Omental fat pad (tissue), 3 donors: ENCODE measurements at regions not wholly inside any gene's neighbourhood (a gene's known extent, or its start where the extent isn't known, plus 50 kb on each side); places are given as distances from the start of the nearest gene placed in this dataset.

Experiments used
- ATAC-seq: fragments of 150-250 bp; one replicate; pipeline ENCODE4 v1.9.1; 2016; ENCODE audit warnings: mild to moderate bottlenecking, moderate library complexity; ENCODE audit not compliant: low FRiP score
- DNase-seq: peaks from one replicate; pipeline ENCODE4 v3.0.0-alpha.2; 2019; ENCODE audit warnings: low spot score
- TF ChIP-seq, protein P1 (sequence below), 3 donors: fragments of 450-650 bp; IDR thresholded peaks; one replicate each; pipeline ENCODE4 v1.5.1; 2016 to 2017; ENCODE audit warnings: antibody characterized with exemption in 3 of 3, mild to moderate bottlenecking in 3 of 3, moderate library complexity in 2 of 3

GRCh38 chr4:136829280-136829679, 703.0 kb downstream of the PCDH18 start:
- DNase-seq (no peak), ATAC-seq (no peak)
- TF ChIP-seq, protein P1, sequence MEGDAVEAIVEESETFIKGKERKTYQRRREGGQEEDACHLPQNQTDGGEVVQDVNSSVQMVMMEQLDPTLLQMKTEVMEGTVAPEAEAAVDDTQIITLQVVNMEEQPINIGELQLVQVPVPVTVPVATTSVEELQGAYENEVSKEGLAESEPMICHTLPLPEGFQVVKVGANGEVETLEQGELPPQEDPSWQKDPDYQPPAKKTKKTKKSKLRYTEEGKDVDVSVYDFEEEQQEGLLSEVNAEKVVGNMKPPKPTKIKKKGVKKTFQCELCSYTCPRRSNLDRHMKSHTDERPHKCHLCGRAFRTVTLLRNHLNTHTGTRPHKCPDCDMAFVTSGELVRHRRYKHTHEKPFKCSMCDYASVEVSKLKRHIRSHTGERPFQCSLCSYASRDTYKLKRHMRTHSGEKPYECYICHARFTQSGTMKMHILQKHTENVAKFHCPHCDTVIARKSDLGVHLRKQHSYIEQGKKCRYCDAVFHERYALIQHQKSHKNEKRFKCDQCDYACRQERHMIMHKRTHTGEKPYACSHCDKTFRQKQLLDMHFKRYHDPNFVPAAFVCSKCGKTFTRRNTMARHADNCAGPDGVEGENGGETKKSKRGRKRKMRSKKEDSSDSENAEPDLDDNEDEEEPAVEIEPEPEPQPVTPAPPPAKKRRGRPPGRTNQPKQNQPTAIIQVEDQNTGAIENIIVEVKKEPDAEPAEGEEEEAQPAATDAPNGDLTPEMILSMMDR (IDR thresholded peaks at IDR 0.05): no peak

GRCh38 chr4:136823020-136823419, 709.3 kb downstream of the PCDH18 start:
- no peak for ATAC-seq
- TF ChIP-seq, protein P1 (IDR thresholded peaks at IDR 0.05): no peak

DNA sequence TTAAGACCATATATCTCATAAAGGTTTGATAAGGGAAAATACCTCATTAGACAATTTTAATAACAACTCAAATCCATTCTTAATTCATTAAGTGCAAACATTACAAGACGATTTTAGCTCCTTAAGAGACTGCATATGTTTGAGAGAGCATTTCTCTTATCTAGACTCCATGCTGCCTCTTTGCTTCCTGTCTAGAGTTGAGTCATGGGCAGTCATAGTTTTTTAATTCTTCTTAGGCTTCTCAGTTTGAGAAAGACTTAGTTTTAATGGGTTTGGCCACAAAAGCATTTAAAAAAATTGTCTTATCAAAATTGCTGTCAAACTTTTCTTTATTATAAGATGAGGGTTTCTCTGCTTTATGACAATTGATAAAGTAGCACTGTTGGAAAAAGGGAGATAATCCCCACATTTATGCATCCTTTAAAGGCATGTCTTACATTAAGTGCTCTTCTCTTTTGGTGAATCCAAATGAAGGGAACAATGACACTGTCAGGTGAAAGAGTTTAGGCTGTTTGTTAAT, 713.4 kb downstream of the PCDH18 start:
- TF ChIP-seq, protein P1 (IDR thresholded peaks at IDR 0.05): no peak
- DNase-seq (no peak), ATAC-seq (no peak)

More at GRCh38 chr4:136823020-136823419, 709.3 kb downstream of the PCDH18 start:
- no peak for DNase-seq

GRCh38 chr4:136812100-136812880, 720.0 kb downstream of the PCDH18 start:
- TF ChIP-seq, protein P1 (IDR thresholded peaks at IDR 0.05): no peak
- ATAC-seq (no peak), DNase-seq (no peak)

- TF ChIP-seq, protein P1 (IDR thresholded peaks at IDR 0.05): no peak
- no peak for ATAC-seq
- DNase-seq: no peak
Observed at GRCh38 chr4:136811496-136812077, 720.7 kb downstream of the PCDH18 start.

DNA sequence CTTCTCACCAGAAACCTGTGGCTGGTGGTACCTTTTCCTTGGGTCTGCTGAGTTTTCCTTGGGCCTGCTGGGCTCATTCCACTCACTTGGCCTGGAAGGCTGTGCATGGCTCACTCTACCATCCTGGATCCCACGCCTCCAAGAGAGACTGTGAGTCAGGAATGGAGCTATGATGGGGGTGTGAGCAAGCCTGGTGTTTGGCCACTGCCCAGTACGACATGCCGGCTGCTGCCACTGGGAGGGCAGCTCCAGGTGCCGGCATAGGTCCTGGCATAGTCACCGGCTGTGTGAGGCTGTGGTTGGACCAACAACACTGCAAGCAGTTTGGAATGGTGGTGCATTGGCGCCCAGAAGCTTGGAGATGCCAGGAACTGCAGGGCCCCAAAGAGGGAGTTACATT, 721.7 kb downstream of the PCDH18 start:
- ATAC-seq: no peak

More for the DNA sequence above, 721.7 kb downstream of the PCDH18 start:
- TF ChIP-seq, protein P1 (IDR thresholded peaks at IDR 0.05): no peak
- DNase-seq: no peak
